ENCODE measurements at regions not wholly inside any gene's neighbourhood (a gene's known extent, or its start where the extent isn't known, plus 50 kb on each side); places are given as distances from the start of the nearest gene placed in this dataset.

- TF ChIP-seq FOSL1 (tag; conservative IDR thresholded peaks at IDR 0.05) (no peak), CTCF (IDR thresholded peaks at IDR 0.05 in 2 of 3, conservative IDR thresholded peaks at IDR 0.05 in 1 of 3; ENCODE audit: insufficient read depth in 2 of 3, low read depth in 1 of 3, low read length in 3 of 3) (no peak), STAG1 (CRISPR knock-in tag; IDR thresholded peaks at IDR 0.05; ENCODE audit: borderline replicate concordance) (no peak), RCOR1 (IDR thresholded peaks at IDR 0.05; ENCODE audit: borderline replicate concordance in 1 of 2, low read depth in 2 of 2, low read length in 2 of 2) (no peak), MAX (CRISPR knock-in tag; IDR thresholded peaks at IDR 0.05) (no peak), ZBTB34 (CRISPR knock-in tag; IDR thresholded peaks at IDR 0.05) (no peak), EZH2 (IDR thresholded peaks at IDR 0.05; ENCODE audit: borderline replicate concordance, low read depth, low read length) (no peak), THRA (IDR thresholded peaks at IDR 0.05) (no peak), ATF3 (IDR thresholded peaks at IDR 0.05) (no peak), ATF3 (CRISPR knock-in tag; conservative IDR thresholded peaks at IDR 0.05) (no peak)
These were observed 226.4 kb downstream of the SI start for GRCh38 chr3:164851905-164852304.
